OCI-LY3 (cell line): ENCODE measurements at regions not wholly inside any gene's neighbourhood (a gene's known extent, or its start where the extent isn't known, plus 50 kb on each side); places are given as distances from the start of the nearest gene placed in this dataset.

Experiments
- H2AFZ ChIP-seq: fragments of 200-600, 300-600 bp; shearing (Covaris generic); 2 replicates; pipeline ENCODE4 v1.6.0; 2014; ENCODE audit warnings: antibody characterized with exemption, low read depth, low read length
- H3K27ac ChIP-seq: fragments of 200-600, 300-600 bp; sonication (generic); 2 replicates; pipeline ENCODE4 v1.5.1; 2014; ENCODE audit warnings: mild to moderate bottlenecking, low read length, moderate library complexity, mixed read lengths
- H3K27me3 ChIP-seq: fragments of 200-600, 300-600 bp; sonication (generic); 2 replicates; pipeline ENCODE4 v1.6.1; 2014; ENCODE audit warnings: low read depth, low read length, mixed read lengths
- H3K36me3 ChIP-seq: fragments of 200-600, 300-600 bp; sonication (generic); replicated peaks from 2 replicates; pipeline ENCODE3; 2014; ENCODE audit warnings: low read depth, low read length, mixed read lengths
- H3K4me1 ChIP-seq: fragments of 300-600, 200-600 bp; sonication (generic); 2 replicates; pipeline ENCODE4 v1.6.1; 2014; ENCODE audit warnings: low read length, mixed read lengths
- H3K4me2 ChIP-seq: fragments of 200-600, 300-600 bp; sonication (generic); 2 replicates; pipeline ENCODE4 v1.6.1; 2014; ENCODE audit warnings: low read length, mixed read lengths
- H3K4me3 ChIP-seq: fragments of 300-600, 200-600 bp; sonication (generic); 2 replicates; pipeline ENCODE4 v1.5.1; 2014; ENCODE audit warnings: antibody characterized with exemption, mild to moderate bottlenecking, low read length, moderate library complexity
- H3K79me2 ChIP-seq: fragments of 300-600, 200-600 bp; shearing (Covaris generic); 2 replicates; pipeline ENCODE4 v1.6.1; 2014; ENCODE audit warnings: mild to moderate bottlenecking, low read length, mixed read lengths
- H3K9ac ChIP-seq: fragments of 300-600, 200-600 bp; shearing (Covaris generic); 2 replicates; pipeline ENCODE4 v1.6.0; 2014; ENCODE audit warnings: mild to moderate bottlenecking, low read length, moderate library complexity
- H3K9me3 ChIP-seq: fragments of 200-600, 300-600 bp; shearing (Covaris generic); 2 replicates; pipeline ENCODE4 v1.6.1; 2014; ENCODE audit warnings: low read length, mixed read lengths; ENCODE audit not compliant: insufficient read depth
- H4K20me1 ChIP-seq: fragments of 200-600, 300-600 bp; sonication (generic); 2 replicates; pipeline ENCODE4 v1.6.1; 2016; ENCODE audit warnings: low read length, mixed read lengths; ENCODE audit not compliant: insufficient read depth
- EZH2phosphoT487 ChIP-seq: fragments of 200-600 bp; shearing (Covaris generic); IDR thresholded peaks from 2 replicates; pipeline ENCODE4 v1.6.1; 2018; ENCODE audit warnings: antibody characterized with exemption, mixed run types, low read depth
- TF ChIP-seq, protein P1 (sequence below): fragments of 200-600, 300-600 bp; sonication (generic); IDR thresholded peaks from 2 replicates; pipeline ENCODE4 v1.5.1; 2014; ENCODE audit warnings: antibody characterized with exemption, low read length, low read depth

- no peaks in the 10 kb centered on the region for H3K79me2 ChIP-seq
- no peak overlapping the region for H3K4me3 ChIP-seq
- no peak overlapping the region for H3K4me2 ChIP-seq
- H3K9ac ChIP-seq, result no peak overlapping the region
- peaks cover 20% of the 10 kb centered on the region; the same call in 1 of the 2 replicates for H3K27me3 ChIP-seq
- TF ChIP-seq EZH2phosphoT487, result no peak
- TF ChIP-seq, protein P1, sequence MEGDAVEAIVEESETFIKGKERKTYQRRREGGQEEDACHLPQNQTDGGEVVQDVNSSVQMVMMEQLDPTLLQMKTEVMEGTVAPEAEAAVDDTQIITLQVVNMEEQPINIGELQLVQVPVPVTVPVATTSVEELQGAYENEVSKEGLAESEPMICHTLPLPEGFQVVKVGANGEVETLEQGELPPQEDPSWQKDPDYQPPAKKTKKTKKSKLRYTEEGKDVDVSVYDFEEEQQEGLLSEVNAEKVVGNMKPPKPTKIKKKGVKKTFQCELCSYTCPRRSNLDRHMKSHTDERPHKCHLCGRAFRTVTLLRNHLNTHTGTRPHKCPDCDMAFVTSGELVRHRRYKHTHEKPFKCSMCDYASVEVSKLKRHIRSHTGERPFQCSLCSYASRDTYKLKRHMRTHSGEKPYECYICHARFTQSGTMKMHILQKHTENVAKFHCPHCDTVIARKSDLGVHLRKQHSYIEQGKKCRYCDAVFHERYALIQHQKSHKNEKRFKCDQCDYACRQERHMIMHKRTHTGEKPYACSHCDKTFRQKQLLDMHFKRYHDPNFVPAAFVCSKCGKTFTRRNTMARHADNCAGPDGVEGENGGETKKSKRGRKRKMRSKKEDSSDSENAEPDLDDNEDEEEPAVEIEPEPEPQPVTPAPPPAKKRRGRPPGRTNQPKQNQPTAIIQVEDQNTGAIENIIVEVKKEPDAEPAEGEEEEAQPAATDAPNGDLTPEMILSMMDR, result no peak
- no peaks in the 10 kb centered on the region for H3K9me3 ChIP-seq
- H3K27ac ChIP-seq, result no peak overlapping the region
- H3K36me3 ChIP-seq, result no peaks in the 10 kb centered on the region
- H3K4me1 ChIP-seq, result no peaks in the 10 kb centered on the region
- H4K20me1 ChIP-seq, result no peaks in the 10 kb centered on the region
- H2AFZ ChIP-seq, result no peak overlapping the region
These were observed 190.3 kb downstream of the SYK start for GRCh38 chr9:90991953-90992352.

DNA sequence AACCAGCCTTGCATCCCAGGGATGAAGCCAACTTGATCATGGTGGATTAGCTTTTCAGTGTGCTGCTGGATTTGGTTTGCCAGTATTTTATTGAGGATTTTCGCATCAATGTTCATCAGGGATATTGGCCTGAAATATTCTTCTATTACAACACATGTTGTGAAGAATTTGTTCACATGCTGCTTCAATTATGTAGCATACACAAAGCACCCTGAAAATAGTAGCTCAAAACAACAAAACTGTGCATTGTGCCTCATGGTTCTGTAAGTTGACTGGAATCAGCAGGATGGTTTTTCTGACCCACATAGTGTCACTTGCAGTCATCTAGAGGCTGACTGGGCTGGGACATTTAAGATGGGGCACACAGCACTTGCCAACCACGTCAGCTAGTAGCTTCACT, 193.9 kb downstream of the SYK start:
- H3K4me3 ChIP-seq, result no peak overlapping the region
- no peaks in the 10 kb centered on the region for H3K79me2 ChIP-seq
- H3K27me3 ChIP-seq, result peaks cover 6% of the 10 kb centered on the region; the same call in 1 of the 2 replicates
- TF ChIP-seq, protein P1, result no peak
- no peak for TF ChIP-seq EZH2phosphoT487
- no peak overlapping the region for H3K4me2 ChIP-seq
- no peak overlapping the region for H3K9ac ChIP-seq
- no peaks in the 10 kb centered on the region for H4K20me1 ChIP-seq
- H3K9me3 ChIP-seq, result no peaks in the 10 kb centered on the region
- no peak overlapping the region for H2AFZ ChIP-seq
- no peak overlapping the region for H3K27ac ChIP-seq
- H3K4me1 ChIP-seq, result no peaks in the 10 kb centered on the region
- H3K36me3 ChIP-seq, result no peaks in the 10 kb centered on the region

- Histone ChIP-seq H3K4me3 (no peak overlapping the region), H3K4me2 (no peak overlapping the region), H3K9me3 (no peaks in the 10 kb centered on the region), H3K27me3 (peaks cover 7% of the 10 kb centered on the region), H4K20me1 (no peaks in the 10 kb centered on the region), H3K4me1 (no peaks in the 10 kb centered on the region), H3K9ac (no peak overlapping the region), H3K27ac (no peak overlapping the region), H3K36me3 (no peaks in the 10 kb centered on the region), H2AFZ (no peak overlapping the region), H3K79me2 (no peaks in the 10 kb centered on the region)
- TF ChIP-seq, protein P1, result no peak
- TF ChIP-seq EZH2phosphoT487, result no peak
These were observed 194.8 kb downstream of the SYK start for GRCh38 chr9:90996154-90997065.

GRCh38 chr9:90998573-90998972, 197.0 kb downstream of the SYK start:
- Histone ChIP-seq H3K27ac (no peak overlapping the region), H3K4me3 (no peak overlapping the region), H3K27me3 (peaks cover 3% of the 10 kb centered on the region), H4K20me1 (no peaks in the 10 kb centered on the region), H3K9me3 (no peaks in the 10 kb centered on the region), H2AFZ (no peak overlapping the region), H3K4me2 (no peak overlapping the region), H3K4me1 (no peaks in the 10 kb centered on the region), H3K79me2 (no peaks in the 10 kb centered on the region), H3K36me3 (no peaks in the 10 kb centered on the region), H3K9ac (no peak overlapping the region)
- TF ChIP-seq, protein P1, result no peak
- TF ChIP-seq EZH2phosphoT487, result no peak
